CD4-positive, alpha-beta T cell treated with Interleukin-6 for 4 hours (primary cell): ENCODE measurements at regions not wholly inside any gene's neighbourhood (a gene's known extent, or its start where the extent isn't known, plus 50 kb on each side); places are given as distances from the start of the nearest gene placed in this dataset.
A peak's percentile ranks its signal among the peaks of the same experiment; 100 is the strongest.
"Not testable (repeated sequence)": the region's sequence is repeated elsewhere in the genome, so short reads cannot be mapped to it uniquely, and the experiment has no call there.

ENCODE experiments used
- DNase-seq: peaks from one replicate; pipeline ENCODE4 v3.0.0-alpha.2; 2020; ENCODE audit warnings: mixed read lengths

DNA sequence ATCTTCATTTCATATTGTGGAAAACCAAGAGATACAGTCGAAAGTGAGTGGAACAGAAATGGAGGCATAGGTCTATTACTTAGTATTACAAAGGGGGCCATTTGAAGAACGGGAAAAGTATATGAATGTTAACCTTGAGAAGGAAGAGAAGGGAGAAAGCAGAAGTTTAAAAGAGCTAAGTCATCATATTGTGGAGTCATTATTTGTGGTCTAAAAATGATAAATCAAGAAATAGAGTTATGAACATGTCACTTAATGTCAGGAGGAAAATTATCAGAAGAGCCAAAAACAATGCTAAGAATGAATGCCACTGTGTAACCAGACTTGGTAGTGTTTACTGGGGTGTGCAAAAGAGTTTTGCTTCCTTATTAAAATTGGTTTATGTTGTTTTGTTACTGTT lies 589.5 kb upstream of the LCORL start:
- no peak for DNase-seq

DNA sequence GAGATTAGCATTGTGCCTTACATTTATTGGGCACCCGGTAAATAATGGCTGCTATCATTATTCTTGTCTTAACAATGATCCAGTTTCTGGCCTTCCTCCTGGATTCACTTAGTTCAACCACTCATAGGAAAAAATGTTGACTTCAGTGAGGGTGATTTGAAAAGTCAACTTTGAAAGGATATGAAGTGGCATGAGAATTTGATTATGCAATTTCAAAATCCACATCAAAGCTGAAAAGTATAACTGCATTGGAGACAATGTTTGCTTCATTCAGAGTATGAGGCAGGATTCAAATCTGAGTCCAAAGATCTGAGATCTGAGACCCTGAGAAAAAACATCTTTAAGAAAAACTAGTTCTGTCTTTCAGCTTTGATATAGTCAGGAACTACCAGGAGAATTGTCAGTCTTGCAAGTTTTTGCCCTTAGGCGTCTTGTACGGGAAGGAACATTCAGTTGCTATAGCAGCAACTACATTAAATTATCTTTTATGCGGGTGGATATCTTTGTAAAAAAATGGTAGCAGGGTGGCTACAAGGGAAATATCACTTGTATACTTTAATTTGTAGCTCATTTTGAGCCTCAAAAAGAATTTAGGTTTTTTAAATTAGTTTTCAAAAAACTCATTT lies 587.5 kb upstream of the LCORL start:
- DNase-seq = no peak

DNA sequence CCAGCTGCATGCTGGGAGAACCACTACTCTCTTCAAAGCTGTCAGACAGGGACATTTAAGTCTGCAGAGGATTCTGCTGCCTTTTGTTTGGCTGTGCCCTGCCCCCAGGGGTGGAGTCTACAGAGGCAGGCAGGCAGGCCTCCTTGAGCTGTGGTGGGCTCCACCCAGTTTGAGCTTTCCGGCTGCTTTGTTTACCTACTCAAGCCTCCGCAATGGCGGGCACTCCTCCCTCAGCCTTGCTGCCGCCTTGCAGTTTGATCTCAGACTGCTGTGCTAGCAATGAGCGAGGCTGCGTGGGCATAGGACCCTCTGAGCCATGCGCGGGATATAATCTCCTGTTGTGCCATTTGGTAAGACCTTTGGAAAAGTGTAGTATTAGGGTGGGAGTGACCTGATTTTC lies 581.1 kb upstream of the LCORL start:
- DNase-seq = not testable (repeated sequence)

DNA sequence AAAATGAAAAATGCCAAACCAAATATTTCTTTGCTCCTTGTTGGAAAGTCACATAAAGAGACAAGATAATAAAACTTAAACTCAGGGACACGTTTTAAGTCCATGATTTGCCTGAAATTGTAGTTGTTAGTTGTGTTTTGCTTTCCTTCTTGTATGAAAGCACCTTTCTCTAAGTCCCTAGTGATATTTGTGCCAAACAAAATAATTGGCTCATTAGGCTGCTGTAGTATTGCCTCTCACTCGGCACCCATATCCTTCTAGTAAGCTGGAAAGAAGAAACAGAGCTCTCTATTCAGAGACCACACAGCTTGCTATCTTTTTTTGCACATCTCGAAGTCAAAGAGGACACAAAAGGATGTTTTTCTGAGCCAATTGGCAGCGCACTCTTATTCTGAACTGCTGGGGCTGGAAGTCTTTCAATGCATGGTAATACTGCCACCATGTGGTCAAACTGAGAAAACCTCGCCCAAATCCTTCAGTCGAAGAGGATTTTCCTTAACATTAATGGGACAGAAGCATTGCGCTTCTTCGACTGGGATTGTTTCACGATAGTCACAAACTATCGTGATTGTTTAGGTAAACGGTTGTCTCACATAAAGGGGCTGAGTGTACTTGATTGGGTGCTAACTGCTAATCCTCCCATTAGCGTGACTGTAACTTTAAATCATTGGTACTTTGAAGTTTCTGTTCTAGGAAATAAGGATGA lies 571.9 kb upstream of the LCORL start:
- DNase-seq = peak; percentile 42

DNA sequence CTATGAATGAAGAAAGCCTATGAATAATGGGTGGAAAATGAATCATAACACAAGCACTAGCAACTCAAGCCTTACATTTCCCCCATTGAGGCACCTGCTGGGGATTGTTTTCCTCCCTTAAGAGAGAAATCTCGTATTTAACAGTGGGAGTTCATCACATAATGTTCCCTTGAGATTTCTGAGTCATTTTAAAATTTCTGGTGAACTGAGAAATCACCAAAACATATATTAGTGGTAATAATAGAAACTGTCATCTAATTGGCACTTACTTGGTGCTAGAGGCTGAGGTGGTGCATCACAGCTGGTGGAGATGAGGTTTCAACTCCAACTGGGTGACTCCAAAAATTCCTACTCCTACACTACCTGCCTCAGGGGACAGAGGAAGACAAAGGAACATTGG lies 561.3 kb upstream of the LCORL start:
- DNase-seq = no peak

DNA sequence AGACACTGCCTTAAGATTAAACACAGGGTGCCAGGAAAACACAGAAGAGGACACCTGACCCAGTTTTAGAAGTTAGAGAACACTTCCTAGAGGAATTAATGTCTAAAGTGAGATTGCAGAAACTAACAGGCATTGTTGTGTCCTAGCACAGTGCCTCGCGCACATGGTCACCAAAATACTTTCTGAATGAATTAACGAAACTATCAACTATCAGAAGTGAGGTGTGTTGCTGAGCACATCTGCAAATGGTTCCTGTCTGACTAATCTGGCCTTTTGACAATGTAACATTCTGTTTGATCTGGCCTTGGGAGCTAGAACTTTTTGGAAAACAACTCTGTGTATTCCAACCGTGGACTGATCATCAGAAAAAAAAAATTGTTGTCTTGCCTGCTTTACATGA lies 556.8 kb upstream of the LCORL start:
- no peak for DNase-seq

DNA sequence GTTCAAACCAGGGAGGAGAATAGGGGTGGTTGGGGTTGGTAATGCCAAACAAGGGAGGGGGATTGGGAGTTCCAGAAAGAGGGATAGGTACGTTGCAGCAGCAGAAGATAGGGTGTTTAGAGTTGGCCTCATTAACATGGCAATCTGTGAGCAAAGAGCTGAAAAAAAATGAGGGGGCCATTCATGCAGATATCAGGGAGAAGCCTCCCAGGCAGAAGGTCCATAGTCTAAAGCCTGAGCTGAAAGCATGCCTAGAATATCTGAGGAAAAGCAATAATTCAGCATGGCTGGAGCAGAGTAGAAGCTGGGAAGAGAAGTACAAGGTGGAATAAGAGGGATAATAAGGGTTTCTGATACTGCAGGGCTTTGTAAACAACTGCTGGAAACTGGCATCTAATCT lies 550.9 kb upstream of the LCORL start:
- no peak for DNase-seq

DNA sequence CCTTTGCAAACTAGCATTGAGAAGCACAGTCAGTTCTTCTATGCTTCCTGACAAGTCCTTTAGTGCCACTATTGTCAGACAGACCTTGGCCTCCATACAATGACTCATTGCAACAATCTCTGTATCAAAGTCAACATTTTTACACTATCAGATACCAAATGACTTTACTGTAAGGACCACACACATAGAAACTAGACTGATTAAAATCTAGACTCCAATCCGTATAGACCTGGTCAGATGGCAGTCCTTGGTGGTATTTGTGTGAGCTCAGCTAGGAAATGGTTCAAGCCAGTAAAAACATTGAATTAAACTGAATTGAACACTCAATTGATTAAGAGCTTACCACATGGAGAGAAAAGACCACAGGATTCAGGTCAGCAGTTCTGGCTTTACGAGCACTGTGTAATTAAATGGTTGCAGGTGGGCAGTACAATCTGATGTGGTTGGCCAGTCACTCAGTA lies 549.8 kb upstream of the LCORL start:
- no peak for DNase-seq

DNA sequence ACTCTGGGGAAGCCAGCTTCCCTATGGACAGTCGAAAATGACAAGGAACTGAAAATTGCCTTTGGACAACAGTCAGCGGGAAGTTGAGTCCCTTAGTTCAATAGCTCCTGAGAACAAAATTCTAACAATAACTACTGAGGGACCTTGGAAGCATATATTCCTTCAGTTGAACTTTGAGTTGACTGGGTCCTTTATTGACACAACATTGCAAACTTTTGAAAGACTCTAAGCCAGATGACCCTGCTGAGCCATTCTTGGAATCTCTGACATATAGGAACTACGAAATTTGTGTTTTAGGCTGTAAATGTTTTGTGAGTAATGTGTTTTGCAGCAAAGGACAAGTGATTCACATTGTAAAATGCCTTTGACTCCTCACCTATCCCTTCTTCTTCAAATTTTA lies 548.8 kb upstream of the LCORL start:
- DNase-seq = no peak

DNA sequence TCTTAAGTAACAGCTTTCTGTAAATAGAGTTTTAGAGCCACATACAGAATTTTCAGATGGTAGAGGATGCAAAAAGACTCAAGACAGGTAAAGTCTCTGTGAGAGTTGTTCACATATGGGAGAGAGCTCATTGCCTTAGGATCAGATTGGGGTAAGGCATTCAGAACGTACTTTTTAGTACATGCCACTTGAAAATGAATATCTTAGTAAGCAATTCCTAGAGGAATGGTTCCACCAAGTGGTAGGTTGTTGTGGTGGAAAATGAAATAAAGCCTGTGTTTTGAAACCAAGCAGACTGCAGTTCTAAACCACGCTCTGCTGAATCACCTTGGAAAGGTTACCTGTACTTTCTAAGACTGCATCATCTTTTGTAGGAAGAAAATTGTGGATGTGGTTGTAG lies 547.0 kb upstream of the LCORL start:
- no peak for DNase-seq

DNA sequence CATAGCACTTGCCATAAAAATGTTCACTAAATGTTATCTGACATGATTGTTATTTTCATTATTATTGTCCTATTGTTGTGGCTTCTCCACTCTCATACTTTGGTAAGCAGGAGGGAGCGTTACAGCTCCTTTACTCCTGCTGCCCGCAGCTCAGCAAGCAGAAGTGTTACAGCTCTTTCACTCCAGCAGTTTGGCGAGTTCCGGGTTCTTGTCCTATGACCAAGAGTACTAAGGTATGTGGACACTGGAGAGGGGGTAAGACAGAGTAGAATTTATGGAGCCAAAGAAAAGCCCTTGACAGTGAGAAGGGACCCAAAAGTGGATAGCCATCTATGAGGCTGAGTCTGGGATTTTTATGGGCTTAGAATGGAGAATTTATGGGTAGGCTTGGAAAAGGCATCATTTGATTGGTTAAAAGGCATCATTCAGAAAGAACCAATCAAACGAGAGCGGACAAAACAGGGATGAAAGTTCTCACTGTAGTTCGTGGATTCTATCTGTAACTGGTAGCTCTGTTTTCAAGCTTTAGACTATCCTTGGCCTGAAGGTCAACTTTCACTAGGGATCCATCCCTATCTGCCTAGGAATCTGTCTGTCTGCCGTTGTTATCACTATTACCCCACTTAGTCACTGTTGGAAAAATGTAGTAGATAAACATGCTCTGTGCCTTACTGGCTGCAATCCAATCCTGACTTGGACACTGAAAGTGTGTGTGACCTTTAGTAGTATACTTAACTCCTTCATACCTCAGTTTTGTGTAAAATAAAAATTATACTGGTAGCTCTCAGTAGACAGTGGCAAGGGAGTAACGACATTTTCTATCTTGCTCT lies 545.6 kb upstream of the LCORL start:
- DNase-seq = no peak

DNA sequence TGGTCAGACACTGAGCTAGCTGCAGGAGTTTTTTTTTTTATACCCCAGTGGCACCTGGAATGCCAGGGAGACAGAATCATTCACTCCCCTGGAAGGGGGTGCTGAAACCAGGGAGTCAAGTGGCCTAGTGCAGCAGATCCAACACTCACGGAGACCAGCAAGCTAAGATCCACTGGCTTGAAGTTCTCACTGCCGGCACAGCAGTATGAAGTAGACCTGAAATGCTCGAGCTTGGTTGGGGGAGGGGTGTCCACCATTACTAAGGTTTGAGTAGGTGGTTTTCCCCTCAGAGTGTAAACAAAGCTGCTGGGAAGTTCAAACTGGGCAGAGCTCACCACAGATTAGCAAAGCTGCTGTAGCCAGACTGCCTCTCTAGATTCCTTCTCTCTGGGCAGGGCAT lies 537.9 kb upstream of the LCORL start:
- no peak for DNase-seq

DNA sequence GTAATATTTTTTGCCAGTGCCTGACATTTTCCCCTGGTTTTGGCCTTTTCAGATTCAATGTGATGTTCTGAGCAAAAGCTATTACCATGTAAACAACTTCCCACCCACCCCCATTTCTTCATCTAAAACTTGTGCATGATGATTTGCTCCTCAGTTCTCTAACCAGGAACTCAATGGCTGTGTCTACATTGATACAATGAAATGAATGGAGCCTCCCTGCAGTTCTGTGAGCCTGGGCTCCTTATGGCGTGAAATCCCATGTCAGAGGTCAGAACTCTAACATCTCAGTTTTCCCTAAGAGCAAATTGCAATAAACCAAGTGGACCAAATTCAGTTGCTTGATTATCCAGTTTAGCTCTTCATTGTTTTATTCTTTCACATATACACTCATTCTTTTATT lies 534.8 kb upstream of the LCORL start:
- DNase-seq = no peak

DNA sequence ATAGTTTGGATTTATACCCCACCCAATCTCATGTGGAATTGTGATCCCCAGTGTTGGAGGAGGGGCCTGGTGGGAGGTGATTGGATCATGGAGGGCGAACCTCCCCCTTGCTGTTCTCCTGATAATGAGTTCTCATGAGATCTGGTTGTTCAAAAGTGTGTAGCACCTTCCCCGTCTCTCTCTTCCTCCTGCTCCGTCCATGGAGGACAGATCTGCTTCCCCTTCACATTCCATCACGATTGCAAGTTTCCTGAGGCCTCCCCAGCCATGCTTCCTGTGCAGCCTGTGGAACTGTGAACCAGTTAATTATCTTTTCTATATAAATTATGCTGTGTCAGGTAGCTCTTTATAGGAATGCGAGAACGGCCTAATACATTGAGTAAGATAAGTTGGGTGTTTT lies 518.8 kb upstream of the LCORL start:
- DNase-seq = no peak

DNA sequence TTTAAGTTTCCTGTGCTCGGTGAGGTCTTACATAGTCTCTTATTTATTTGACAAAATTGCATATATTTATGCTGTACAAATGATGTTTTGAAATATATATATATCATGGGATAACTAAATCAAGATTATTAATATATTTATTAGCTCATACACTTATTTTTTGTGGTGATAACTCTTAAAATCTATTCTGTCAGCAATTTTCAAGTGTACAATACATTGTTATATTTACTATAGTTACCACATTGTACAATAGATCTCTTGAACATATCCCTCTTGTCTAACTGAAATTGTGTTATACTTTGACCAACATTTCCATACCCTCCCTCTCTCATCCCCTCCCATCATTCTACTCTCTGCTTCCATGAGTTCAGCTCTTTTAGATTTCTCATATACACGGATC lies 516.6 kb upstream of the LCORL start:
- no peak for DNase-seq

DNA sequence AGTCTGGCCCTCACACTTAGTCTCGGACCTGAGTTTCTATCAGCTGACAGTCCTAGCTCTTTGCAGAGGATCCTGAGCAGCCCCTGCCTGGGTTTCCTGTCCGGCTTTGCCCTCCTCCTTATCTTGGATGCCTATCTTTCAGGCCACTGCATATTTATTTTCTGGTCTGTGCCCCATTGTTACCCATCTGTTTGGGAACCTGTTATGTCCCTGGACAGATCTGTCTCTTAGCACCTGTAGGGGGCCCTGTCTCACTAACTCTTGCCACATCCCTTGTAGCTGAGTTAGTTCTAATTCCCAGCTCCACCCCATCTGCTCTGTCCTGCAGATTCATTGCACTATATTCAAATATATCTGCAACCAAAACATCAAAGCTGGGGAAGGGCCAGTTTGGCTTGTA lies 514.9 kb upstream of the LCORL start:
- DNase-seq = no peak

DNA sequence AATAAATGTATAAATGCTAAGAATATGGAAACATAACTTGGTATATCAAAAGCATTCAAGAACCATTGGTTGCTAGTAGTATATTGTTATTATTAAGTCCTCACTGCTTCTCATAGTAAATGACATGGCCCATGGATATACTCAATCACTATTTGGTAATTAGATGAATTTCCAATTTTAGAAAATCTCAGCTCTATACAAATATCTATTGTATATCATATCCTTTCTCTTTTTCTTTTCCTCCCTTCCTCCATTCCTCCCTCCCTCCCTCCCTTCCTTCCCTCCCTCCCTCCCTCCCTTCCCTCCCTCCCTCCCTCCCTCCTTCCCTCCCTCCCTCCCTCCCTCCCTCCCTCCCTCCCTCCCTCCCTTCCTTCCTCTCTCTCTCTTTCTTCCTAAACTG lies 514.4 kb upstream of the LCORL start:
- DNase-seq = no peak

DNA sequence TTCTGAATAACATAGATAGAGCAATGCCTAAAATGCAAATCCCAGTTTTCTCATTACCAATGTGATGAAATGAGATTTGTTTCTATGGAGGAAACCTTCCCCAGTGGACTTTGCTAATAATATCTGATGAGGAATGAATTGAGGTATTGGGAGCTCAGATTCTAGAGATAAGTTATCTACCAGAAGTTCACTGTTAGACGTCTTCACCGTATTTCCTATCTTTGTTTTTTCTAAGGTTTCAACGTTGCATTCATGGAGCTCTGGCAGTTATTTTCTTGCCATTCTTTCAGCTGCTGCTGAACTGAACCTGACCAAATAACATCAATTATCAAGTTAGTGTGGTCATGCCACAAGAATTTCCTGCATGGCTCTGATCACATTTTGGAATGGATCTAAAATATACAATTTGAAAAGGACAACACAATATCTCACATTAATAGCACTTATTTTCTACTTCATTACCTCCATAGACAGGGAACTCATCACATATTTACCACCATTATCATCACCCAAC lies 511.8 kb upstream of the LCORL start:
- no peak for DNase-seq

DNA sequence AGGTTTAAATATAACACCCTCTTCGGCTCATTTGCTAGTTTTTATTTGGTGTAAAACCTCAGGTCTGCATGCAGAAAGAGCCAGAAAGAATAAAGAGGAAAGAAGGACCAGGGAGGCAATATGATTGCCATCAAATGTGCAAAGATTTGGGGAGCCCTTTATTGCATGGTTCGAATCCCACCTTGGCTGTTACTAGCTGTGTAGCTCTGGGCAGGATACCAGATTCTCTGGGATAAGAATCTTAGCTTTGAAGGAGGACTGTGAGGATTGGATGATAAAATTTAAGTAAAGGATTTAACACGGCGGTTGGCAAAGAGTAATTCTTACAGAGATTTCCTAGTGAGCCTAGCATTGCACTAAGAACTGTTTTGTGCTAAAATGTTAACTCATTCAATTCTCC lies 510.2 kb upstream of the LCORL start:
- DNase-seq = no peak

DNA sequence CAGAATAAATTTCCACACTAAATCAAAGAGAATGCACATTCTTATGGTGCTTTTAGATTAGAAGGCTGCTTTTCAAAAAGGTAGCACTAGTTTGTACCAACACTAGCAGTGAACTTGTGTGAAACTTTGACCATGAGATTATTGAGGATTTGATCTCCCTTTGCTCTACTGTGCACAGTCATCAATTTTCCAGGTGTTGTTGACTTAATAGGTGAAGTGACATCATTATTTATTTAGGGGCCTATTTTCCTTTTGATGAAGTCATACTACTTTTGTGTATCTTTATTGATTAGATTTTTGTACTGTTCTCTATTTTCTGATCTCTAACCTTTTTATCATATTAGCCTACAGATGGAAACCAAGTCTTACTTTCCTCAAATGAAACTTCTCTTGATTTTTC lies 507.9 kb upstream of the LCORL start:
- DNase-seq = no peak

DNA sequence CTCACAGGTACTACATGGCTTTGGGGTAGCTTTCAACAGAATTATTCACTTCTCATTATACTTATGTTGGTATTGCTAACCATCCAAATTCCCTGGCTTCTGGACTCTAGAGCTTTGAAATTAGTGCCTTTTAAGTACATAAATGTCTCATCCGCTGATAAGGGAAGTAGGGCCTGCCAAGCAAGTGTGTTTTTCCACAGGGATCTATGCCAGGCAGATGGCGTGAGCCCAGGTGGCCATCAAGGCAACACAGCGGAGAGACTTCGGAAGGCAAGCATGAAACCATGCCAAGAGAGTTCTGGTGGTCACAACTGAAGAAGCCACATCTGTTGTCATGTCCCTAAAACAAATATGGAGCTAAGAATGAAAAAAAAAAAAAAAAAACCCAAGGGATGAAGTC lies 503.1 kb upstream of the LCORL start:
- no peak for DNase-seq

DNA sequence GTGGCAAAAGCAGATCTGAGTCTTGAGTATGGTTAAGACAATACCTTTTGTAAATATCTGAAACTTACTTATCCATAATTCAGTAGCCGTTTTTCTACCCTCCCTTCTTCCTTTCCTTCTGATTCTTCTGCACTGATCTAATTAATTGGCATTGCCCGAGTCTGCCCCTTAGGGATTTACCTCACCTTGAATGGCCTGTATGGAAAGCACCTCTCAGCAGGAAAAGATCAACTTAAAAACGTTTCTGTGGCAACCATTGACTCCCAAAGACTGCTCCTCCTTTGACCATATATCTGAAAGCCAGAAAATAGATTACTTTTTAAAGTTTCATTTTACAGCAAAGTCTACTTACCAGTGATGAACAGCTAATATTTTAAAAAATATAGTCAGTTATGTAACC lies 496.5 kb upstream of the LCORL start:
- no peak for DNase-seq

DNA sequence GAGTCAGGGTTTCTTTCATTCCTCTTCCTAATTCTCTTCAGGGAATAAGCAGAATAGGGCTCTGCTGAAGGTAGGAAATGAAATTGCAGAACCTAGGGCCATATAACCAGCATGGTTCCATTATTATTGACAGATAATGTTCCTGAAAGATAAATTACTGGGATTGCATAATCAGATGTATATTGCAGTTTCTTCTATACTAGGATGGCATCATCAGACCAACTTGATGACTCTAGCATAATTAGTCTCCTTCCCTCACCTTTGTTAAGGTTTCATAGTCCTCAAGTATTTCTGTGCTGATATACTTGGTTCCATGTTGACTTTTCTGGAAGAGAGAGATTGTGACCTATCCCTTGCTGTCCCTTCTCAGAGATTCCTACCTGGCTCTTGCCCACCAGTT lies 492.3 kb upstream of the LCORL start:
- DNase-seq = no peak

DNA sequence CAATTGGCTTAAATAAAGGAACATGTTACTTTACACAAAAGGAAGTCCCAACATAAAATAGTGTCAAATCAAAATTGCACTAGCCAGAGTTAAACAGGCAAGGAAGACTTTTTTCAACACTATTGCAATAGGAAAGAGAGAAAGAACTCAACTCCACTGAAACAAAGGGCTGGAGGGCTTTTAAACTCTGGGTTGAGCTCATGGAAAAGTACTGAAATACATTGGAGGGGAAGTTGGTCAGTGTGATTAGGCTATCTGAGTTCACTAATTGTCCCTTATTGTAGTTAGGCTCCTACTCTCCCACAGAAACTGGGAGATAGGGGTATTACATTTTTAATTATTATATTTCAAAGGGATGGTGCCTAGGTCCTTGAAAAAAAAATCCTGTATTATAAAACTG lies 491.2 kb upstream of the LCORL start:
- no peak for DNase-seq
